ENCODE measurements at regions not wholly inside any gene's neighbourhood (a gene's known extent, or its start where the extent isn't known, plus 50 kb on each side); places are given as distances from the start of the nearest gene placed in this dataset.

- DNase-seq (ENCODE audit: low read depth), result no peak
- TF ChIP-seq, protein P1, sequence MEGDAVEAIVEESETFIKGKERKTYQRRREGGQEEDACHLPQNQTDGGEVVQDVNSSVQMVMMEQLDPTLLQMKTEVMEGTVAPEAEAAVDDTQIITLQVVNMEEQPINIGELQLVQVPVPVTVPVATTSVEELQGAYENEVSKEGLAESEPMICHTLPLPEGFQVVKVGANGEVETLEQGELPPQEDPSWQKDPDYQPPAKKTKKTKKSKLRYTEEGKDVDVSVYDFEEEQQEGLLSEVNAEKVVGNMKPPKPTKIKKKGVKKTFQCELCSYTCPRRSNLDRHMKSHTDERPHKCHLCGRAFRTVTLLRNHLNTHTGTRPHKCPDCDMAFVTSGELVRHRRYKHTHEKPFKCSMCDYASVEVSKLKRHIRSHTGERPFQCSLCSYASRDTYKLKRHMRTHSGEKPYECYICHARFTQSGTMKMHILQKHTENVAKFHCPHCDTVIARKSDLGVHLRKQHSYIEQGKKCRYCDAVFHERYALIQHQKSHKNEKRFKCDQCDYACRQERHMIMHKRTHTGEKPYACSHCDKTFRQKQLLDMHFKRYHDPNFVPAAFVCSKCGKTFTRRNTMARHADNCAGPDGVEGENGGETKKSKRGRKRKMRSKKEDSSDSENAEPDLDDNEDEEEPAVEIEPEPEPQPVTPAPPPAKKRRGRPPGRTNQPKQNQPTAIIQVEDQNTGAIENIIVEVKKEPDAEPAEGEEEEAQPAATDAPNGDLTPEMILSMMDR (IDR thresholded peaks at IDR 0.05; ENCODE audit: insufficient read depth, low read depth, low read length), result no peak
- H3K4me3 ChIP-seq (ENCODE audit: low read depth, low read length), result no peak overlapping the region
These were observed 373.5 kb downstream of the NR2F2 start for GRCh38 chr15:96703794-96704550.

DNA sequence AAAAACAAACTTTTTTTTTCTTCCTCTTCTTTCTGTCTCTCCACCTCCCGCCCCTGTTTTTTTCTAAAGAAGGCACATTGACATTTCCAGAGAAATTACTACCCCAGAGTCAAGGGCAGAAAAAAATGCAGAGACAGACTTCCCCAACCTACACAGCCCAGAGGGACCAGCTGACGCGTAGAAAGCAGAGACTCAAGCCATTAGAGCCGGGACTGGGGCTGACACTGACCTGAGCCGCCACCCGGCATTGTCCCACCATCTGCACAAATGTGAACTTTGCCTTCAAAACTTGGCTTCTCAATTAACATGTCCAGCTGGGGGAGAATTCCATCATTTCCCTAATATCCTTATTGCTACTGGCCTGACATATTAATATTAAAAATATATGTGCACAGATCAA is 385.6 kb downstream of the NR2F2 start:
- TF ChIP-seq, protein P1 (IDR thresholded peaks at IDR 0.05; ENCODE audit: insufficient read depth, low read depth, low read length), result no peak
- no peak overlapping the region for H3K4me3 ChIP-seq (ENCODE audit: low read depth, low read length)
- DNase-seq (ENCODE audit: low read depth), result no peak

DNA sequence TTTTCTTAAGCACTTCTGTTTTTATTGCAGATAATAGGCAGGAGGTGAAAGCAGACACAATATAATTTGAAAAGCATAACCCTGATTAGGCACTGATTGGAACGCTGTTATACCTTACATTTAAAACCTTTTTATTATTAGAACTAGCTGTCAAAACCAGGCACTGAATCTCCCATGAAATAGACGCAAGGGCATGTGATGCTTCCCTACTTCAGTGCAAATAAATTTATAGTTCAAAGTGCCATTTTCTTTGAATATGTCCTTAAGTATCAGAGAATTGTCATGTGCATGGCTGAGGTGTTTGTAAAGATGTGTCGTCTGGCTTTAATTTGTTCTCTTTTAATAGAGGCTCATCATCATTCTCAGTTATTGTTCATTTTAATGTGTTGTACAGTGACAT is 386.0 kb downstream of the NR2F2 start:
- no peak overlapping the region for H3K4me3 ChIP-seq (ENCODE audit: low read depth, low read length)
- DNase-seq (ENCODE audit: low read depth), result no peak
- TF ChIP-seq, protein P1 (IDR thresholded peaks at IDR 0.05; ENCODE audit: insufficient read depth, low read depth, low read length), result no peak

DNA sequence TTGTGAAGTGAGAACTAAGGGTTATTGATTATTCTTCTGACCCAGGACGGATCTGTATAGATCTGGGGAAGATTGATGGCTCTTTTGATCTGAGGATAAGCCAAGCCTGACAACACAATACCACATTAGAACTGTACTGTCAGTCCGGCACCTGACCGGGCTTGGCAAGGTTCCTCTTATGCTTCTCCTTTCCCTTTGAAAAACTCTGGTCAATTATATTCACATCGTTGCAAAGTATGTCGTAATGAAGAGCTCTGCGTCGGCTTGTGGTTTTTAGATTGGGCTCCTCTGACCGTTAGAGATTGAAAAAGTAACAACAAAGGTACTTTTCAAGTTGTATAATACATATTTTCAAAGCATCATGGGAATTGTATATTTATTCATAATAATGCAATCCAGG is 389.8 kb downstream of the NR2F2 start:
- no peak overlapping the region for H3K4me3 ChIP-seq (ENCODE audit: low read depth, low read length)
- DNase-seq (ENCODE audit: low read depth), result no peak
- TF ChIP-seq, protein P1 (IDR thresholded peaks at IDR 0.05; ENCODE audit: insufficient read depth, low read depth, low read length), result no peak

- no peak for DNase-seq (ENCODE audit: low read depth)
- H3K4me3 ChIP-seq (ENCODE audit: low read depth, low read length), result no peak overlapping the region
- TF ChIP-seq, protein P1 (IDR thresholded peaks at IDR 0.05; ENCODE audit: insufficient read depth, low read depth, low read length), result no peak
These were observed 390.2 kb downstream of the NR2F2 start for GRCh38 chr15:96720656-96721055.

GRCh38 chr15:96728591-96728990 is 398.1 kb downstream of the NR2F2 start:
- no peak for DNase-seq (ENCODE audit: low read depth)
- no peak overlapping the region for H3K4me3 ChIP-seq (ENCODE audit: low read depth, low read length)
- TF ChIP-seq, protein P1 (IDR thresholded peaks at IDR 0.05; ENCODE audit: insufficient read depth, low read depth, low read length), result no peak

- TF ChIP-seq, protein P1 (IDR thresholded peaks at IDR 0.05; ENCODE audit: insufficient read depth, low read depth, low read length), result no peak
- DNase-seq (ENCODE audit: low read depth), result no peak
- H3K4me3 ChIP-seq (ENCODE audit: low read depth, low read length), result no peak overlapping the region
These were observed 402.2 kb downstream of the NR2F2 start for GRCh38 chr15:96732704-96733103.

Measured in fibroblast of villous mesenchyme (primary cell).